ENCODE measurements at regions not wholly inside any gene's neighbourhood (a gene's known extent, or its start where the extent isn't known, plus 50 kb on each side); places are given as distances from the start of the nearest gene placed in this dataset.
A peak's percentile ranks its signal among the peaks of the same experiment; 100 is the strongest.

GRCh38 chr11:110984693-110985092 lies 260.8 kb upstream of the POU2AF2 start:
- TF ChIP-seq, protein P1, sequence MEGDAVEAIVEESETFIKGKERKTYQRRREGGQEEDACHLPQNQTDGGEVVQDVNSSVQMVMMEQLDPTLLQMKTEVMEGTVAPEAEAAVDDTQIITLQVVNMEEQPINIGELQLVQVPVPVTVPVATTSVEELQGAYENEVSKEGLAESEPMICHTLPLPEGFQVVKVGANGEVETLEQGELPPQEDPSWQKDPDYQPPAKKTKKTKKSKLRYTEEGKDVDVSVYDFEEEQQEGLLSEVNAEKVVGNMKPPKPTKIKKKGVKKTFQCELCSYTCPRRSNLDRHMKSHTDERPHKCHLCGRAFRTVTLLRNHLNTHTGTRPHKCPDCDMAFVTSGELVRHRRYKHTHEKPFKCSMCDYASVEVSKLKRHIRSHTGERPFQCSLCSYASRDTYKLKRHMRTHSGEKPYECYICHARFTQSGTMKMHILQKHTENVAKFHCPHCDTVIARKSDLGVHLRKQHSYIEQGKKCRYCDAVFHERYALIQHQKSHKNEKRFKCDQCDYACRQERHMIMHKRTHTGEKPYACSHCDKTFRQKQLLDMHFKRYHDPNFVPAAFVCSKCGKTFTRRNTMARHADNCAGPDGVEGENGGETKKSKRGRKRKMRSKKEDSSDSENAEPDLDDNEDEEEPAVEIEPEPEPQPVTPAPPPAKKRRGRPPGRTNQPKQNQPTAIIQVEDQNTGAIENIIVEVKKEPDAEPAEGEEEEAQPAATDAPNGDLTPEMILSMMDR (IDR thresholded peaks at IDR 0.05; ENCODE audit: insufficient read depth, low read depth, low read length, missing control alignments) = no peak
- no peak overlapping the region for H3K4me3 ChIP-seq (ENCODE audit: low read length)
- no peak for DNase-seq (ENCODE audit: low read depth)

- DNase-seq (ENCODE audit: low read depth) = peak; percentile 45
- TF ChIP-seq, protein P1 (IDR thresholded peaks at IDR 0.05; ENCODE audit: insufficient read depth, low read depth, low read length, missing control alignments) = no peak
- H3K4me3 ChIP-seq (ENCODE audit: low read length) = no peak overlapping the region
These were observed 261.4 kb upstream of the POU2AF2 start for GRCh38 chr11:110984147-110984546.

- H3K4me3 ChIP-seq (ENCODE audit: low read length) = no peak overlapping the region
- TF ChIP-seq, protein P1 (IDR thresholded peaks at IDR 0.05; ENCODE audit: insufficient read depth, low read depth, low read length, missing control alignments) = no peak
- DNase-seq (ENCODE audit: low read depth) = no peak
These were observed 263.3 kb upstream of the POU2AF2 start for GRCh38 chr11:110982214-110982613.

DNA sequence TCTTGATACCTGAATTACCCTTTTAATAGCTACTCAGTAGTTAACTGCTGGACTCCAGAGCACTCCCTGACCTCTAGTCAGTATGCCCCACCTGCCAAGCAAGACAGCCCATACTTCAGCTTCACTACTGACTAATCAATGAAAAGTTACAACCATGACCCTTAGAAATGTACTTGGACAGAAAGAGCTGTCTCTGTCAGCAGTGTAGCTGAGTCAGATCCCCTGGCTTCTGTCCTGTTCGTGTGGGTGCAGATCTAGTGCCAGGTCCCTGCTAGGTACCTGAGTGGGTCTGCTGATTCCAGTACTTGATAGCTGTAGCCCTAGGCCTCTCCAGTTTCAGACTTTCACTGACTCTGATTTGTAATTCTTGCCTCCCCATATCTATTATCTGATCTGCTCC lies 265.8 kb upstream of the POU2AF2 start:
- DNase-seq (ENCODE audit: low read depth) = peak; percentile 14
- TF ChIP-seq, protein P1 (IDR thresholded peaks at IDR 0.05; ENCODE audit: insufficient read depth, low read depth, low read length, missing control alignments) = no peak
- no peak overlapping the region for H3K4me3 ChIP-seq (ENCODE audit: low read length)

GRCh38 chr11:110977661-110978060 lies 265.4 kb upstream of the ARHGAP20 start:
- H3K4me3 ChIP-seq (ENCODE audit: low read length) = no peak overlapping the region
- TF ChIP-seq, protein P1 (IDR thresholded peaks at IDR 0.05; ENCODE audit: insufficient read depth, low read depth, low read length, missing control alignments) = no peak
- no peak for DNase-seq (ENCODE audit: low read depth)

DNA sequence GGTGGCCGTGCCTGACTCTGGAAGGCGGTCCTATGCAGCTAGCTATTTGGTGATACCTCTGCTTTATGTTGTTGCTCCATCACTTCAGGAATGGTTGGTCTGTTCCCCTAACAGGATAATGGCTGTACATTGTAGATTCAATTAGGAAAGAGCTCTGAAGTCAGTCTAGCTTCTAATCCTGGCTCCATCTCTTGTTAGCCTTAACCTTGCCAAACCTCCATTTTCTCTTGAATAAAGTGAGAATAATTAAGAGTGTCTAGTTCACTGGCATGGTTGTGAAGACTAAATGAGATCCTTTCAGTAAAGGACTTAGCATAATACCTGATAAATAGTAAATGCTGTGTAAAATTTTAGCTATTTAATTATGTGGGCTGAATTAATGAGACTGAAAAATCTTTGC lies 262.5 kb upstream of the ARHGAP20 start:
- TF ChIP-seq, protein P1 (IDR thresholded peaks at IDR 0.05; ENCODE audit: insufficient read depth, low read depth, low read length, missing control alignments) = no peak
- no peak for DNase-seq (ENCODE audit: low read depth)
- no peak overlapping the region for H3K4me3 ChIP-seq (ENCODE audit: low read length)

GRCh38 chr11:110973401-110973980 lies 261.3 kb upstream of the ARHGAP20 start:
- TF ChIP-seq, protein P1 (IDR thresholded peaks at IDR 0.05; ENCODE audit: insufficient read depth, low read depth, low read length, missing control alignments) = no peak
- no peak overlapping the region for H3K4me3 ChIP-seq (ENCODE audit: low read length)
- no peak for DNase-seq (ENCODE audit: low read depth)
